ENCODE measurements at regions not wholly inside any gene's neighbourhood (a gene's known extent, or its start where the extent isn't known, plus 50 kb on each side); places are given as distances from the start of the nearest gene placed in this dataset.
"Not testable (repeated sequence)": the region's sequence is repeated elsewhere in the genome, so short reads cannot be mapped to it uniquely, and the experiment has no call there.

GRCh38 chr16:88204131-88205110 is 178.3 kb upstream of the ZNF469 start:
- not testable (repeated sequence) for DNase-seq

- not testable (repeated sequence) for DNase-seq
Measured at GRCh38 chr16:88205482-88205881, 177.3 kb upstream of the ZNF469 start.

DNA sequence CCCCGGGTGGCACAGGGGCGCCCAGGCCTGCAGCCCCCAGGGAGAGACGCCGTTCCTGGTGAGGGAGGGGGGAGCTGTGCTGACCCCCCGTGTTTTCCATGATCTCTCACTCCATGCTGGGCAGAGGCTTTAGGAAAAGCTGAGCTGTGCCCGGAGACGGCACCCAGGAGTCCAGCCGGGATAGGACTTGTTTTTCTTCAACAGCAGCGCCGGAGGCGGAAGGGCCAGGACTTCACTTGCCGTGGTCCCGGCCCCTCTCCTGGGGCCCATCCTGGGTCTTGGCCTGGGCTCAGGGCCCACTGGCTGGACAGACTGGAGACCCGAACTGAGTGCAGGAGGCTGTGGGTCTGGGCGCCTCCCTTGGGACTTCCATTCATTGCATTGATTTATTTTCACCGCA is 176.8 kb upstream of the ZNF469 start:
- DNase-seq = not testable (repeated sequence)

DNA sequence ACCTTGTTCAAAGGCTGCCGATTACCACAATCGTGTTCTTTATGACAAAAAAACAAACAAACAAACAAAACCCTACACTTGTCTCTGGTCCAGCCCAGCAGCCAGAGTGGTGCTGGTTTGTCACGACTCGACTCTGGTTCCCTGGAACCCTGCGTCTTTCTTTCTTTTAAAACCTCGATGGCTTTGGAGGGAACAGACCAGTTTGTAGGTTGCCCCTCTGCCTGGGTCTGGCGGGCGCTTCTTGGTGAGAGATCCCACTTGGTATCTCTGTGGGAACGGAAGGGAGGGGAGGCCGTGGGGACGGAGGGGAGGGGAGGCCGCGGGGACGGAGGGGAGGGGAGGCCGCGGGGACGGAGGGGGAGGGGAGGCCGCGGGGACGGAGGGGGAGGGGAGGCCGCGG is 176.2 kb upstream of the ZNF469 start:
- not testable (repeated sequence) for DNase-seq

GRCh38 chr16:88208112-88208511 is 174.6 kb upstream of the ZNF469 start:
- DNase-seq = peak; percentile 43

DNA sequence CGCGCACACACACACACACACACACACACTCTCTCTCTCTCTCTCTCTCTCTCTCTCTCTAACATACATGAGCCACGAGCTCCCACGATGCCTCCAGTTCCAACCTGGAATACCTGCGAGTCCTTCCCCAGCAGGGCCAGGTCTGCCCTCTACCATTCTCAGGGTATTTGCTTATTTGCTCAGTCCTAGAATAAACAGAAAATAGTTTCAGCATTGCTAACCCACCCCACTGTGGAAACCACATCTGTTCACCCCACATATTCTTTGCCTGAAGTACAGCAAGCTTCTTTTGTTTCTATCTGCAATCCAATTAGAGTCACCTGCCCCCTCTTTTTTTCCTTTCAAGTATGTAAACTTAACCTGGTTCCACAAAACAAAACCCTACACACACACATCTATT is 174.0 kb upstream of the ZNF469 start:
- not testable (repeated sequence) for DNase-seq

DNA sequence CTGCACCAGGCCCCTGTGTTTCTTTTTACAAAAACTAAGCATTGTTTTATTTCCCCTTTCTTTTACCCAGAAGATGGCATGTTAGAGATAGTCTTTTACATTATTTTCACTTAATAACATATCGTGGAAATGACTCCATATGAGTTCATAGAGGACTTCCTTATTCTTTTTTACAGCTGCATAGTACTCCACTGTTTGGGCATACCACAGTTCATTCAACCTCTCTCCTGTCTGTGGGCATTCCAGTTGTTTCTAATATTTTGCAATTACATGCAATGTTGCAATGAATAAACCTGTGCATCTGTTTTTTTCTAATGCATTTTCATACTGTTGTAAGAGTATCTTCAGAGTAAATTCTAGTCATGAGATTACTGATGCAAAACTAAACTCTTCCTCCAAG is 173.2 kb upstream of the ZNF469 start:
- DNase-seq = not testable (repeated sequence)

GRCh38 chr16:88213937-88214336 is 168.8 kb upstream of the ZNF469 start:
- DNase-seq = not testable (repeated sequence)

GRCh38 chr16:88221001-88221761 is 161.6 kb upstream of the ZNF469 start:
- not testable (repeated sequence) for DNase-seq

GRCh38 chr16:88223696-88224095 is 159.1 kb upstream of the ZNF469 start:
- DNase-seq = not testable (repeated sequence)

DNA sequence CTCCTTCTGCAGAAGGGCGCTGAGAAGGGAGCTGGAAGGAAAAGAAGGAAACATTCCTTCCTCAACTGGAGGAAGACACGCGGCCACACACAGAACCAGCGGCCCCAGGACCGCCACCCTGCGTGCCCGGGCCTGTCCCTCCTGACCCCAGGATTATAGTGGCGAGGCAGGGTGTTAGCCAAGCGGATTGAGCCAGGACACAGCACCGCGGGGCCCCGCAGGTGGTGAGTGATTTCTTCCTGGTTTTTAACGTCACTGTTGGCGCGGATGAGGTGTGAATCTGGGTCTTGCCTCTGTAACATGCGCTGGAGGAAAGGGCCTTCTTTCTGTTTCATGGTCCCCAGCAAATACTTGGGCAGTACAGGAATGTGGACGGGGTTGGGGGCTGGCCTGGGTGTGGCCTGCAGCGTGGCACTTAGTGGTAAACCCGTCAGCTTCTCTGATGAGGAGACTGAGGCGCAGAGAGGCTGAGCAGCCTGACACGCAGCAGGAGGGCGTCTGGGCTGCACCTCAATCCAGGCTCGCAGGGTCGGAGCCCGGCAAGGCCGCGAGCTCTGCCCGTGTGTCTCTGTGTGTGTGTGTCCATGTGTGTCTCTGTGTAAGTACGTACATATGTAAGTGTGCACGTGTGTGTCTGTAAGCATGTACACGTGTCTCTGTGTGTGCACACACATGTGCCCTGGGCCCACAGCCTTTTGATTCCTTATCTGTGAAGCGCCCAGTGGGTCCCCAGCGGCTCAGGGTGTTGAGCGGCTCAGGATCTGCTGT is 158.4 kb upstream of the ZNF469 start:
- not testable (repeated sequence) for DNase-seq

- DNase-seq = not testable (repeated sequence)
Measured at GRCh38 chr16:88225640-88226230, 157.0 kb upstream of the ZNF469 start.

- not testable (repeated sequence) for DNase-seq
Measured at GRCh38 chr16:88226302-88226701, 156.5 kb upstream of the ZNF469 start.

DNA sequence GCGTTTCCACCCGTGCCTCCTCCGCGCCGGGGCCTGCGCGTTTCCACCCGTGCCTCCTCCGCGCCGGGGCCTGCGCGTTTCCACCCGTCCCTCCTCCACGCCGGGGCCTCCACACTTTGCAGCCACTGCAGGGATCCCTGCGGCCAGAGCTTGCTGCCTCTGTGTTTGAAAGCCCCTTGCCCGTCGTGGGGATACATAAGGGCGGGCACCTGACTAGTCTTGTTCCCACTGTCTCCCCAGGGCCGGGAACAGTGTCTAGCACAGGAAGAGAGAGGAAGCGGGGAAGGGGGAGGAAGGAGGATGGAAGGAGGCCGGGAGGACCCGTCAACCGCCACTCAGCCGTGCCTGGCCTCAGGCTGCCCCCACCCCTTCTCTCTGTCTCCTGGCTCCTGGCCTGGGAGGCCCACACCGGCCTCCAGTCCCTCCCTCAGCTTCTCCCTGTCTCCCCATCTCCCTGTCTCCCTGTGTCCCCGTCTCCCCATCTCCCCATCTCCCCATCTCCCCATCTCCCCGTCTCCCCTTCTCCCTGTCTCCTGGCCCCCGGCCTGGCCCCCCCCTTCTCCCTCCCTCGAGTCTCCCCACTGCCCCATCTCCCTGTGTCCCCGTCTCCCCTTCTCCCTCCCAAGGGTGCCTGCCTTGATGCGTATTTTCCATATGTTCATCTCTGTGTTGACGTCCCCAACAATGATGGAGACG is 155.6 kb upstream of the ZNF469 start:
- DNase-seq = not testable (repeated sequence)

DNA sequence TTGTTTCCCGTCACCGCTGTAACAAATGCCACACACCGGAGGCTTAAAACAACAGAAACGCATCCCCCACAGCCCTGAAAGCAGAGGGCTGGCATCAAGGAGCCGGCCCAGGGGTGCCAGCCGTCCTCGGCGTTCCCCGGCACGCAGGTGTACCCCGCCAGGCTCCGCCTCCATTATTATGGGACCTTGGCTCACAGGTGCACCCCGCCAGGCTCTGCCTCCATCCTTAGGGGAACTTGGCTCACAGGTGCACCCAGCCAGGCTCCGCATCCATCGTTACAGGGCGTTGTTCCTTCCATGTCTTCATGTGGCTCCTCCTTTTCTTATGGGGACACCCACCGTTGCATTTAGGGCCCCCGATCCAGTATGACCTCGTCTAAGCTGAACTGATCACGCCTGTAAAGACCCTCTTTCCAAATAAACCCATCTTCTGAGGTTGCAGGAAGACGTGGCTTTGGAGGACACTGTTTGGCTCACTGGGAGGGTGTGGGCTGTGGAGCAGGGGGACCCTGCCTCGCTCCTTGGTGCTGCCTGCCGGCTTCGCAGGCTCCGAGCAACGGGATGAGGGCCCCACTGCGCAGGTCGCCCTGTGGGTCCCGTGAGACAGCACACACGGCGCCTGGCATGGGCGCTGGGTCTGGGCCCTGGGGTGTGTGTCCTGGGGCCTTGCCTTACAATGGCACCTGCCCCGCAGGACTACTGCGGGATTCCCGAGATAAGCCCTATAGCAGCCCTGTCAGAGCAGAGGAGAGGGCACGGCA is 154.9 kb upstream of the ZNF469 start:
- DNase-seq = not testable (repeated sequence)

- DNase-seq = not testable (repeated sequence)
Measured at GRCh38 chr16:88228751-88229150, 154.0 kb upstream of the ZNF469 start.

GRCh38 chr16:88229710-88230109 is 153.0 kb upstream of the ZNF469 start:
- not testable (repeated sequence) for DNase-seq

DNA sequence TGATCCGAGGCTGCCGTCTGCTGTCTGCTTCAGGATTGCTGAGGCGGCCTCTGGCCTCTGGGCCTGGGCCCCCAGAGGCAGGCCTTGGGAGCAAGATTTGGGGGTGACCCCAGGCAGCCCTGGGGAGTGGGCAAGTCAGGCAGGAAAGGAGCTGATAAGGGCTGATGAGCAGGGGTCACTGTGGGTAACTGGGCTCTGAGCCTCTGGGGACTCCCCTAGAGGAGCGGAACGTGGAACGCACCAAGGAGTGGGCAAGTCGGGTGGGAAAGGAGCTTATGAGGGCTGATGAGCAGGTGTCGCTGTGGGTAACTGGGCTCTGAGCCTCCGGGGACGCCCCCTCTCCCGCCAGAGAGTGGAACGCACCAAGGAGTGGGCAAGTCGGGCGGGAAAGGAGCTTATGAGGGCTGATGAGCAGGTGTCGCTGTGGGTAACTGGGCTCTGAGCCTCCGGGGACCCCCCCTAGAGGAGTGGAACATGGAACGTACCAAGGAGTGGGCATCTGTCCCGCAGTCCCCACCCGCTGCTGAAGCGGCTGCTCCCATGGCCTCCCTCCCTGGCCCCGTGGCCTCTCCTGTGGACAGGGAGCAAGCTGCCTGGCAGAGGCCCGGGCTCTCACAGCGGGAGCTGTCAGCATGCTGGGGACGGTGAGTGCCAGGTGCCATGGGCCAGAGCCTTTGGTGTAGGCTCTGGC is 152.3 kb upstream of the ZNF469 start:
- not testable (repeated sequence) for DNase-seq

DNA sequence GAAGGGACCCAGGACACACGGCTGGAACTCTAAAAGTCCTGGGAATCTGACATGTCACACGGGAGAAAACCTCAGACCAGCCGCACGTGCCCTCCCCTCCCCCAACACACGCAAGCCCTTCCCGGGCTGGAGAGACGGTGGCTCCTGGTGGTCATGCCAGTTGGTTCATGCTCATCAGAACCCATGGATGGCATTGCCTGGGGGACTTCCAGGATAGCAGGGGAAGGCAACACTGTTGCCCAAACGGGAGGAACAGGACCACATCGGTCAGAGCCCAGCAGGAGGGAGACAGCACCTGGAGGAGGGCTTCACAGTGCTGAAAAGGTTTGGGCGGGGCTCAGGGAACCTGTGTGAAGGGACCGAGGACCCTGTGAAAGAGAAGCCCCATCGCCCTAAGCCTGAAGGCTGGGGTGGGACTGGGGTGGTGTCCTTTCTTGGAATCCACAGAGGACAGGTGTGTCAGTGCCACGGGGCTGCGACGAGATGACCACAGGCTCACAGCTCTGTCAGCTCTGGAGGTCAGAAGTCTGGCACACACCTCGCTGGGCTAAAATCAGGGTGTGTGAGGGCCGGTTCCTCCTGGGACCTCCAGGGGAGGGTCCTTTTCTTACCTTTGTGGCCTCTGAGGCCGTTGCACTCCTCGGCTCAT is 151.7 kb upstream of the ZNF469 start:
- not testable (repeated sequence) for DNase-seq

GRCh38 chr16:88231839-88232238 is 150.9 kb upstream of the ZNF469 start:
- not testable (repeated sequence) for DNase-seq
